Posterior cingulate gyrus (tissue), 11 donors: ENCODE measurements at regions not wholly inside any gene's neighbourhood (a gene's known extent, or its start where the extent isn't known, plus 50 kb on each side); places are given as distances from the start of the nearest gene placed in this dataset.
A peak's percentile ranks its signal among the peaks of the same experiment; 100 is the strongest.
"Not testable (repeated sequence)": the region's sequence is repeated elsewhere in the genome, so short reads cannot be mapped to it uniquely, and the experiment has no call there.

Experiments
- DNase-seq, 10 donors: peaks; one replicate each; pipeline versions ENCODE4 v3.0.0 to v3.0.0-alpha.2; 2020 to 2021; ENCODE audit warnings: mixed read lengths in 3 of 10
- intact Hi-C: fragments of 100-400 bp; cut with DNase I; formaldehyde crosslinking; loops from one replicate; pipeline ENCODE4 v1.15.1; 2023

DNA sequence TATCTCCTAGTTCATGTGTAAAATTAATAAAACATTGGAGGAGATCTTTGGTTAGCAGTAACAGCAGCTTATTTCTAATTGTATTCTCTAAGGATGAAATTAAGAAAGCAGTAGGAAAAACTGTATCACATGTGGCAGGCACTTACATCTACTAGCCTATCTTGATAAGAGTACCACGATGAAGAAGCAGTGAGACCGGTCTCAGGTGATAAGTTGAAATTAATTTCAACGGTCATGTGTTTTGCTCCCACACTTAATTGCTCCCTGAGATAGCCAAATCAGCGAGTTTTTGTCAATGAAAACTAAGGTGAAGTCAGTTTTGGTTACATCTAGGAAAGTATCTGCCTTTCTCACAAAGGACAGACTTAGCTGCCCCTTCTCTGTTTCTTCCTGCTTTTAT, 115.8 kb upstream of the WIPF3 start:
- intact Hi-C loops, DNase-seq: not testable (repeated sequence)

DNA sequence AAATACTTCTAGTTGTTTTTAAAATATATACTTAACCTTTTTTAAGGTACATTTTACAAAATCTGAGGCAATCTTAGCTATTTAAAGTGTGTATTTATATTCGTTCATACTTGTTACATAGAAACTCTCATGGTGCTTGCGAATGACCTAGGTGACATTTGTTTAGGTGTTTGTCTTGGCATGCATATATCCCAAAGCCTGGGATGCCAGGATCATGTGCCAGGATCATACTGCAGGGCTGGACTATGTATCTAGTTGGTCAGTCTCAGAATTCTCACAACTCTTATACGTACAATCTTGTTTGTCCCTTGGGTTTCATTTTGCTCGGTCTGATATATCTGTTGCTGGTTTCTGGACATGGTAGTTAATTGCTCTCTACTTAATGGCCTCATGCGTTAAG, 109.9 kb upstream of the WIPF3 start:
- DNase-seq, intact Hi-C loops: not testable (repeated sequence)

DNA sequence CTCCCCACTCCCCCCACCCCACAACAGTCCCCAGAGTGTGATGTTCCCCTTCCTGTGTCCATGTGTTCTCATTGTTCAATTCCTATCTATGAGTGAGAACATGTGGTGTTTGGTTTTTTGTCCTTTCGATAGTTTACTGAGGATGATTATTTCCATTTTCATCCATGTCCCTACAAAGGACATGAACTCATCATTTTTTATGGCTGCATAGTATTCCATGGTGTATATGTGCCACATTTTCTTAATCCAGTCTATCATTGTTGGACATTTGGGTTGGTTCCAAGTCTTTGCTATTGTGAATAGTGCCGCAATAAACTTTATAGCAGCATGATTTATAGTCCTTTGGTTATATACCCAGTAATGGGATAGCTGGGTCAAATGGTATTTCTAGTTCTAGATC, 106.6 kb upstream of the WIPF3 start:
- intact Hi-C loops, DNase-seq: not testable (repeated sequence)

DNA sequence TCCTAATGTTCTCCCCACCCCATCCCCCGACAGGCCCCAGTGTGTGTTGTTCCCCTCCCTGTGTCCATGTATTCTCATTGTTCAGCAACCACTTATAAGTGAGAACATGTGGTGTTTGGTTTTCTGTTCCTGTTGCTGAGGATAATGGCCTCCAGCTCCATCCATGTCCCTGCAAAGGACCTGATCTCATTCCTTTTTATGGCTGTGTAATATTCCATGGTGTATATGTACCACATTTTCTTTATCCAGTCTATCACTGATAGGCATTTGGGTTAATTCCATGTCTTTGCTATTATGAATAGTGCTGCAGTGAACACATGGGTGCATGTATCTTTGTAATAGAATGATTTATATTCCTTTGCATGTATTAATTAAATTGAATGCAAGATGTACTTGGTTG, 104.8 kb upstream of the WIPF3 start:
- intact Hi-C loops, DNase-seq: not testable (repeated sequence)

DNA sequence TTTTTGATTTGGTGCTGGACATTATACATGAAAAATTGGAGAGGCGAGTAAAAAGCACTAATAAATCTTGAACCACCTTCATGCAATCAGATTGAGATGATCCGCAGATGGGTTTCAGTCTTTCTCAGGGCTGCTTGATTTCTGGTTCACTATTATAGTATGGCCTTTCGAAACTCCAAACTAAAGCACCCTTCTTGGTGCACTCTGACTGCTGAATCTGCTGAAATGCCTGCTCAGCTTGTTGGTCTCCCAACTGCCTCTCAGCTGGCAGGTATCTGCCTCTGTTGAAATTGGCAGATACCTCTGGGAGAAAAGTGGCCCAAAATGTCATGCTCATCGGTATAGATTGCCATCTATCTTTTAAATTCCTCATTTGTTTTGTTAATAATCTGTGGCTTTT, 102.5 kb upstream of the WIPF3 start:
- intact Hi-C loops, DNase-seq: not testable (repeated sequence)

DNA sequence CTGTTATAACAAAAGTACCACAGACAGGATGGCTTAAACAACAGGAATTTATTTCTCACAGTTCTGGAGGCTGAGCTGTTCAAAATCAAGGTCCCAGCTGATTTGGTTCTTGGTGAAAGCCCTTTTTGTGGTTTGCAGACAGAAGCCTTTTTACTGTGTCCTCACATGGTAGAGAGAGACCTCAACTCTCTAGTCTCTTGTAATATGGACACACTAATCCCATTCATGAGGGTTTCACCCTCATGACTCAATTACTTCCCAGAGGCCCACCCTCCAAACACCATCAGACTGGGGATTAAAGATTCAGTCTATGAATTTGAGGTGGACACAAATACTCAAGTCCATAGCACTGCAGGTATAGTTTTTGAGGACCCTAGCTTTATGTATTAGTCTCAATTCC, 97.3 kb upstream of the WIPF3 start:
- intact Hi-C loops, DNase-seq: not testable (repeated sequence)

DNA sequence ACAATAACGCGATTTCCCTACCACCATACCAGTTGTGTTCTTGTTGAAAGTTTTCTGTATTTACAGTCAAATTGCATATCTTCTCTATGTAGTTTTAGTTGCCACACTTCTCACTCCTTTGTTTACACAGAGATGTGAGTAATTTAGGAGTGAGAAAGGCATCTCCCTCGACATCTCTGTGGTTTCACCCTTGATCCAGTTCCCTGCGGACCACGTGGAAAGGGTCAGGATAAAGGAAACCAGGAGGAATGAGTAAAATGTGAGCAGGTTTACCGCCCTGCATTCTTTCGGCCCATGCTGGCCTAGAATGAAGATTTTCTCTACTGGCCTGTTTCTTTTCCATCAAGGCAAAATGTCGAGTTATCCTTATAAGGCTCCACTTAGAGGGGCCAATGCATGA, 83.2 kb upstream of the WIPF3 start:
- DNase-seq, intact Hi-C loops: not testable (repeated sequence)

DNA sequence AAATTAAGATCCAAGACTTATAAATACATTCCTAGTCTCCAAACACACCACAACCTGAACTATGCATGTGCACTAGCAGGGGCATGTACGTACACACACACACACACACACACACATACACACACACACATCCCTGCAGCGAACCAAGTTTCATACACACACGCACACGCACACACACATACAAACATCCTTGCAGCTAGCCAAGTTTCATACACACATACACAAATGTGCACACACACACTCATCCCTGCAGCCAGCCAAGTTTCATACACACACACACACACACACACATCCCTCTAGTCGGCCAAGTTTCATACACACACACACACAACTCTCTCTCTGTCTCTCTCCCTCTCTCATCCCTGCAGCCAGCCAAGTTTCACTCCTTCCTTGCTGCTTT, 82.7 kb upstream of the WIPF3 start:
- intact Hi-C loops: no loop called here

DNA sequence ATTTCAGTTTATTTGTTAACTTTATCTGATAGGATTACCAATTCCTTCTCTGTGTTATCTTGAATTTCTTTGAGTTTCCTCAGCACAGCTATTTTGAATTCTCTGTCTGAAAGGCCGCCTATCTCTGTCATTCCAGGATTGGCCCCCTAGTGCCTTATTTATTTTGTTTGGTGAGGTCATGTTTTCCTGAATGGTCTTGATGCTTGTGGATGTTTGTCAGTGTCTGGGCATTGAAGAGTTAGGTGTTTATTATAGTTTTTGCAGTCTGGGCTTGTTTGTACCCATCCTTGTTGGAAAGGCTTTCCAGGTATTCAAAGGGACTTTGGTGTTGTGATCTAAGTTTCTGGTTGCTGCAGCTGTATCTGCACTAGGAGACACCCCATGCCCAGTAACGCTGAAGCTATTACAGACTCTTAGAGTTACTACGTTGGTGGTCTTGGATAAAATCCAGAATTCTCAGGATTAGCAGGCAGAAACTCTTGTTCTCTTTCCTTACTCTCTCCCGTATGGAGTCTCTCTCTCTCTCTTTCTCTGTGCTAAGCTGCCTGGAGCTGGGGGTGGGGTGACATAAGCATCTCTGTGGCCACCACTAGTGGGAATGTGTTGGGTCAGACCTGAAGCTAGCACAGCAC, 76.7 kb upstream of the WIPF3 start:
- intact Hi-C loops, DNase-seq: not testable (repeated sequence)

More for the DNA sequence above, 82.7 kb upstream of the WIPF3 start:
- DNase-seq: no peak

DNA sequence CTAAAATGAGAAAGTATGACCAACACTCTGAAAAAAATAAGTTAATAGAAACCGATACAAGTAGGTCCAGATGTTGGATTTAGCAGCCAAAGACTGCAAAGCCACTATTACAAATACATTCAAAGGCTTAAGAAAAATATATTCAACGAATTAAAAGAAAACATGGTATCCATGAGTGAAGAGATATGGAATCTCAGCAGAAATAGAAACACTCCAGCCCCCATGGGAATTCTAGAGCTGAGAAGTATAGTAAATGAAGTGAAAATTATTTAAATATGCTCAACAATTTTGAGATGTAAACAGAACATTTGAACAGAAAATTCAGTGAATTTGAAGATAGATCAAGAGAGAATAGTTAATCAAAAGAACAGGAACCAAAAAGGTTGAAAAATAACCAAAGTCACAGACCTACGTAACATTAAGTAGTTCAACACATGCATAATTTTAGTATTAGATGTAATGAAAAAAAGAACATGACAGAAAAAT, 72.0 kb upstream of the WIPF3 start:
- DNase-seq: no peak
- intact Hi-C loops: no loop called here

DNA sequence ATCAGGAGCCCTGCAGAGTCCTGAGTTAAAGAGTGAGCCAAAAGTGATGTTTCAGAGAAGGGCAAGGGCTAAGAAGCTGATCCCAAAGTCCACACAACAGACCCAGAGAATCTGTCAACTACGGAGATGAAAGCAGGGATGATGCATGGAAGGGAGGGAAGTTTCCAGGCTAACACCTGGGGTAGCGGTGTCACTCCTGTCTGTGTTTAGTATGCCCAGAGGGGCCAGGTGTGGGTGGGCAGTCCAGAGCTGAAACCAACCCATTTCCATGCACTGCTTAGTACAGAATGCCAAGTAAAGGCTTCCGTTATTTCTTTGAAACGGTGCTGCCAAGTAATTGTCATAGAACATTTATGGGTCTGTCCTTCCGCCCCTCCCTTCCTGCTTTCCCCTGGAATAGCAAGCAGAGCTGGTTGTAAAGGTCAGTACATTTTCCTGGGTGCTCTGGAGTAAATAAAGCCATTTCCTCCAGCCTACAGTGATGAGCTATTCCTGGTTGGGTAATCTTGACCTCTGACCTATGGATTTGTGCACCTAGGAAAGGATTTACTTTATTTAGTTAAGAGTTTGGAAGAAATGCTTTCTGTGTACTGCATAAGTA, 58.6 kb upstream of the WIPF3 start:
- not testable (repeated sequence) for DNase-seq
- intact Hi-C loops: loop anchor here (2.0 kb wide), 2 partner anchors 173 to 315 kb away; no protein-coding TSS in a partner anchor

DNA sequence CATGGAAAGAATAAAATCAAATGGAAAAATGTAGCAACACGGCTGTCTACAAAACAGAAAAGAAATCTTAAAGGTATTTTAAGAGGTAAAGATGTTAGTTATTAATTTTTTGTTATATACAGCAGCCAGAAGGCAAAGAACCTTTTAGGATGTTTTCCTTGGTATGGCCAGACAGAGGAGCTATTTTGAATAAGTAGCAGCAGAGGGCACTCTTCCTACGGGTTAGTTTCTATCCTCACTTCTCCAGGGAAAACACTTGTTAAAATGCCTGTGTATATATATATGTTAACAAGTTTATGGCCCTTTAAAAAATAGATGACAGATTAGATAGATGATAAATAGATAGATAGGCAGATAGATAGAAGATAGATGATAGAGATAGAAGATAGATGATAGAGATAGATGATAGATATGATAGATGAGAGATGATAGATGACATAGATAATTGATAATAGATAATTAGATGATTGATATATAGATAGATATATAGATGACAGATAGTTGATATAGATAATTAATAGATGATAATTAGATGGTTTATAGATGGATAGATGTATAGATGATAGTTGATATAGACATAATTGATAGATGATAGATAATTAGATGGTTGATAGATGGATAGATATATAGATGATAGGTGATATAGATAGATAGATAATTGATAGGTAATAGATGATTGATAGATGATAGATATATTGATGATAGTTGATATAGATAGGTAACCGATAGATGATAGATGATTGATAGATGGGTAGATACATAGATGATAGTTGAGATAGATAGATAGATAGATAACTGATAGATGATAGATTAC, 57.8 kb upstream of the WIPF3 start:
- intact Hi-C loops: loop anchor here (2.0 kb wide), 2 partner anchors 172 to 314 kb away; no protein-coding TSS in a partner anchor
- no peak for DNase-seq

DNA sequence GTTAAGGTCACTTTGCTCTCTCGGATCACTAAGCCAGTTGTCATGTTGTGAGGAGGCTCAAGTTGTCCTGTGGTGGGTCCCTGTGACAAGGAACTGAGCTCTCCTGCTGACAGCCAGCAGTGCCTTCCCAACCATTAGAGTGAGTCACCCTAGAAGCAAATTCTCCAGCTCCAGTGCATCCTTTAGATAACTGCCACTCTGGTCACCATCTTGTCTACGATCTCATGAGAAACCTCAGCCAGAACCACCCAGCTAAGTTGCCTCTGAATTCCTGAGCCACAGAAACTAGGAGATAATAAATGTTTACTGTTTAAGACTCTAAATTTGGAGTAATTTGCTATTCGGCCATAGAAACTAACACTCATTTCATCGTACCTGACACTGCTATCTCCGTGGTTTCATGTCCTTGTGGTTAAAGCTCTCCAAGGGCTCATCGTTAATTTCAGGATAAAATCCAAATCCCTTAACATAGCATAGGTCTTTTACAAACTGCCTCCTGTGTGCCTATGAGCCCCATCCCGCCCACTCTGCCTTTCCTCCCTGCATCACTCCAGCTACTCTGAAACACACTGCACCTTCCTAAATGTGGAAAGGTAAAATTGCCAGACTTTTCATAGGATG, 56.5 kb upstream of the WIPF3 start:
- intact Hi-C loops: loop anchor here (2.0 kb wide), 2 partner anchors 171 to 313 kb away; no protein-coding TSS in a partner anchor
- peak in 3 of 10 donors; percentile 40 to 81 (median 74) for DNase-seq

DNA sequence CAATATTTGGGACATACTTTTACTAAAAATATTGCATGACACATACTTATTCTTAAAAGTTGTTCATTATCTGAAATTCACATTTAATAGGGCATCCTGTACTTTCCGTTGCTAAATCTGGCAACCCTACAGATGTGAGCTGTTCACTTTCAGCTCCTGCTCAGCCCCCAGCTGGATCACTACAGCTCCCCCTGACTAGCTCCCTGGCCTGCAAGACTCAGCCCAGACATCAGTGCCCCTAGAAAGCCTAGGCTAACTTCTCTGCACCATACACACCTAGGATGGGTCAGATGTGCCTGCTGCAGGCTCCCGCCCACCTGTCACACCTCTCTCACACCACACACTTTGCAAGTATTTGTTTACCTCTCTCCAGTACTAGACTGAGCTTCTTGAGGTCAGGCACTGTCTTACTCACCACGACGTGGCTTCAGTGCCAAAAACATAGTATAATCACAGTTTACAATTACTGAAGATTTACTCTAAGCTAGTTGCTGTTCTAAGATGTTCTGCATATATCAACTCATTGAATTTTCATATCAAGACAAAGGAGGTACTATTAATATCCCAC, 55.9 kb upstream of the WIPF3 start:
- intact Hi-C loops: not testable (repeated sequence)

DNA sequence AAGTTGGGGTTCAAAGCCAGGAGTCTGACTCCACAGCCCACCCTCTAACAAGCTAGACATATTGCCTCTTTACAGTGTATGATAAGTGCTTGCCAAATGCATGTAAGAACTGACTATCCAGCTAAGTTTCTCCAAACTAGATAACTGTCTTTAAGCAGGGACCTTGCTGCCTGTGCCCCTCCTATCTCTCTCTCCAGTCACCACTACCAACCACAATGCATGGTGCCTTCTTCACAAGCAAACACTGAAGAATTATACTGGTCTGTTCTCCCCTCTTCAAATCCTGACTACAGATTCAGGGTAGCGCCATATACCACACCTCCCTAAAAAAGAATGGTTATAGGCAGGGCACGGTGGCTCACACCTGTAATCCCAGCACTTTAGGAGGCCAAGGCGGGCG, 55.3 kb upstream of the WIPF3 start:
- intact Hi-C loops, DNase-seq: not testable (repeated sequence)

More for the DNA sequence above, 55.9 kb upstream of the WIPF3 start:
- not testable (repeated sequence) for DNase-seq

DNA sequence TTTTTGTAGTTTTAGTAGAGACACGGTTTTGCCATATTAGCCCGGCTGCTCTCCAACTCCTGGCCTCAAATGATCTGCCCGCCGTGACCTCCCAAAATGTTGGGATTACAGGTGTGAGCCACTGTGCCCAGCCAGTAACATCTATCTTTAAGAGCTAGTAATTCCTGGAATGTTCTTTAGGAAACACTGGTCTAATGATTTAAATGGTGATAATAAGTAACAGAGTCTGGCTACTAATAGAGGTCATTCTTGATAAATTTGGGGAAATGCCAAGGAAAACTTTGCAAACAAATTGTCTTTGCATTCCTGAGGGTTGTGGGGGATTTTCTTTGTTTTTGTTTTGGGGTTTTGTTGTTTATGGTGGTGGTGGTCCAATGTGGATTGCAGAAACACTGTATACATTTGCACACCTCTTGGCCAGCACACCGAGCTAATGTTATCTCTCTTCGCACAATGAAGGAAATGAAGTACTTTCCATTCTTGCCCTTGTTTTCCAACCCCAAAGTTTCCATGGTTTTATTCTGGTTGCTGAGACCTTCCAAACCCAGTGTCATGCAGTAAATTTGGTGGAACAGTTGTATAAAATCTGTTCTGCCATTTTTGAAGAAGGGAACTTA, 51.3 kb upstream of the WIPF3 start:
- intact Hi-C loops: no loop called here
- no peak for DNase-seq
